Heart left ventricle (tissue), 16 donors: ENCODE measurements at regions not wholly inside any gene's neighbourhood (a gene's known extent, or its start where the extent isn't known, plus 50 kb on each side); places are given as distances from the start of the nearest gene placed in this dataset.

Experiments
- ATAC-seq, 4 donors: fragments of 200-7000 bp; cut with Tn5 transposase; one replicate each; pipeline ENCODE4 v1.9.1; 2020 to 2022; ENCODE audit warnings: moderate library complexity in 4 of 4, mild to moderate bottlenecking in 3 of 4, moderate number of reproducible peaks in 1 of 4
- DNase-seq, 5 donors: peaks; one replicate each; pipeline ENCODE4 v3.0.0-alpha.2; 2020
- H3K27ac ChIP-seq, 12 donors: fragments of 200-600 bp; sonication (generic) in 4 of 12; one replicate each; pipeline versions ENCODE4 v1.5.0 to v1.8.0; 2016 to 2022; ENCODE audit warnings: mild to moderate bottlenecking in 2 of 12
- H3K27me3 ChIP-seq, 9 donors: fragments of 200-600 bp; sonication (generic) in 2 of 9; one replicate each; pipeline versions ENCODE4 v1.5.1 to v1.8.0; 2016 to 2022; ENCODE audit warnings: mild to moderate bottlenecking in 3 of 9
- H3K36me3 ChIP-seq, 9 donors: fragments of 200-600 bp; sonication (generic) in 2 of 9; one replicate each; pipeline versions ENCODE4 v1.5.0 to v1.8.0; 2018 to 2022; ENCODE audit warnings: mild to moderate bottlenecking in 2 of 9
- H3K4me1 ChIP-seq, 12 donors: fragments of 200-600 bp; sonication (generic) in 4 of 12; one replicate each; pipeline versions ENCODE4 v1.5.0 to v1.8.0; 2016 to 2022; ENCODE audit warnings: mild to moderate bottlenecking in 3 of 12
- H3K4me3 ChIP-seq, 12 donors: fragments of 200-600 bp; sonication (generic) in 4 of 12; one replicate each; pipeline versions ENCODE4 v1.5.0 to v1.8.0; 2017 to 2022; ENCODE audit warnings: mild to moderate bottlenecking in 9 of 12, moderate library complexity in 4 of 12
- H3K9me3 ChIP-seq, 12 donors: fragments of 200-600 bp; sonication (generic) in 4 of 12; one replicate each; pipeline versions ENCODE4 v1.5.0 to v1.8.0; 2016 to 2022; ENCODE audit warnings: mild to moderate bottlenecking in 1 of 12
- POLR2A ChIP-seq, 2 donors: fragments of 450-650 bp; IDR thresholded peaks; one replicate each; pipeline ENCODE4 v1.6.1; 2017; ENCODE audit warnings: antibody characterized with exemption in 2 of 2, mild to moderate bottlenecking in 2 of 2, moderate library complexity in 2 of 2
- WGBS, 4 donors: extraction: QIAGEN DNeasy Blood & Tissue Kit in 2 of 4; methylation state at CpG; one replicate each; pipeline versions ENCODE4 v1.1.5 to v1.1.7; 2013 to 2018; 5-methylcytosine and 5-hydroxymethylcytosine counted together
- intact Hi-C, 10 donors: fragments of 100-400 bp; cut with DNase I; formaldehyde crosslinking; loops; one replicate each; pipeline versions ENCODE4 v1.11.1 to v1.14.2; 2022
- TF ChIP-seq, protein P1 (sequence below), 12 donors: fragments of 200-600 bp; sonication (generic) in 4 of 12; IDR thresholded peaks; one replicate each; pipeline versions ENCODE4 v1.5.0 to v1.8.0; 2018 to 2022; ENCODE audit warnings: antibody characterized with exemption in 12 of 12, mild to moderate bottlenecking in 5 of 12
- donor health status: ischemic (EF 13 %, LVEDD 7.1; RV severe dilation, severe dysfunction).
- donor health status: healthy with polysubstance abuse.
- donor health status: DM: no; HTN: yes; CAD: no.
- donor health status: DM: no; HTN: no; CAD: no.
- donor health status: ischemic (EF 25% LVEDD 6.9; RV normal size, moderate dysfunction).
- donor health status: ischemic (EF 25% LVEDD 5.7; RV mildly dilated, moderate dysfunction).
- donor health status: healthy.
- donor health status: DM: yes; HTN: yes; CAD: no.
- donor health status: ischemic (EF 35%, LVEDD 5.7; RV mildly dilated, moderate dysfunction).
- donor health status: nonischemic (EF 11% LVEDD 7.7; RV severe dilation, severe dysfunction).
- donor health status: DM: yes; HTN: yes; CAD: no.
- donor health status: PGD.
- donor health status: ischemic (EF 29% LVEDD 5.4; RV normal size, mild dysfunction).
- donor health status: nonischemic (EF 23%, LVEDD 6.1; RV moderate dilation, normal function).

DNA sequence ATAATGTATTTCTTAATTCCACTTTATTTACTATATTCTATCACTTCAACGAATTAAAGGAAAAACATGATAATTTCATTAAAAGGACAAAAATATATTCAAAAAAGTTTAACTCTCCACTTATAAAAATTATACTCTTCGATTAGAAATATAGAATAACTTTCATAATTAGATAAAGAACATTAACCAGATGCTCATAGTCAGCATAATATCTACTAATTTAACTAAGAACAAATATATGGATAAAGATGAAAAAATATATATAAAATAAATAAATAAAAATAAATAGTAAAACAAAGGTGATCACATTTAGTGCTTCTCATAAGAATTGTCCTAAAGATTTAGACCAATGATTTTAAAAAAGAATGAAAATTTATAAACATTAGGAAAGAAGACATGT lies 1065.2 kb upstream of the CNTN5 start:
- intact Hi-C loops = no loop called here
- WGBS, 4 donors = 73 to 78% (median 75%) methylated on average over 2 of the region's 2 CpGs
- DNase-seq = no peak
- Histone ChIP-seq H3K27me3 (no peaks in the 10 kb centered on the region), H3K4me1 (no peaks in the 10 kb centered on the region), H3K4me3 (no peak overlapping the region), H3K27ac (no peak overlapping the region), H3K36me3 (no peaks in the 10 kb centered on the region), H3K9me3 (peaks cover 0 to 13% (median 0%) of the 10 kb centered on the region in 12 donors)
- no peak for TF ChIP-seq POLR2A (IDR thresholded peaks at IDR 0.05)
- TF ChIP-seq, protein P1, sequence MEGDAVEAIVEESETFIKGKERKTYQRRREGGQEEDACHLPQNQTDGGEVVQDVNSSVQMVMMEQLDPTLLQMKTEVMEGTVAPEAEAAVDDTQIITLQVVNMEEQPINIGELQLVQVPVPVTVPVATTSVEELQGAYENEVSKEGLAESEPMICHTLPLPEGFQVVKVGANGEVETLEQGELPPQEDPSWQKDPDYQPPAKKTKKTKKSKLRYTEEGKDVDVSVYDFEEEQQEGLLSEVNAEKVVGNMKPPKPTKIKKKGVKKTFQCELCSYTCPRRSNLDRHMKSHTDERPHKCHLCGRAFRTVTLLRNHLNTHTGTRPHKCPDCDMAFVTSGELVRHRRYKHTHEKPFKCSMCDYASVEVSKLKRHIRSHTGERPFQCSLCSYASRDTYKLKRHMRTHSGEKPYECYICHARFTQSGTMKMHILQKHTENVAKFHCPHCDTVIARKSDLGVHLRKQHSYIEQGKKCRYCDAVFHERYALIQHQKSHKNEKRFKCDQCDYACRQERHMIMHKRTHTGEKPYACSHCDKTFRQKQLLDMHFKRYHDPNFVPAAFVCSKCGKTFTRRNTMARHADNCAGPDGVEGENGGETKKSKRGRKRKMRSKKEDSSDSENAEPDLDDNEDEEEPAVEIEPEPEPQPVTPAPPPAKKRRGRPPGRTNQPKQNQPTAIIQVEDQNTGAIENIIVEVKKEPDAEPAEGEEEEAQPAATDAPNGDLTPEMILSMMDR (IDR thresholded peaks at IDR 0.05) = no peak
- no peak for ATAC-seq

- TF ChIP-seq, protein P1 (IDR thresholded peaks at IDR 0.05) = no peak
- no peak for TF ChIP-seq POLR2A (IDR thresholded peaks at IDR 0.05)
- Histone ChIP-seq H3K27me3 (no peaks in the 10 kb centered on the region), H3K36me3 (no peaks in the 10 kb centered on the region), H3K4me1 (no peaks in the 10 kb centered on the region), H3K27ac (no peak overlapping the region), H3K4me3 (no peak overlapping the region), H3K9me3 (peaks cover 0 to under 1% (median 0%) of the 10 kb centered on the region in 12 donors)
- ATAC-seq = no peak
- intact Hi-C loops = no loop called here
- 33 to 92% (median 51%) methylated on average over 2 of the region's 2 CpGs for WGBS, 4 donors
- no peak for DNase-seq
Measured at GRCh38 chr11:97956904-97957303, 1063.8 kb upstream of the CNTN5 start.

DNA sequence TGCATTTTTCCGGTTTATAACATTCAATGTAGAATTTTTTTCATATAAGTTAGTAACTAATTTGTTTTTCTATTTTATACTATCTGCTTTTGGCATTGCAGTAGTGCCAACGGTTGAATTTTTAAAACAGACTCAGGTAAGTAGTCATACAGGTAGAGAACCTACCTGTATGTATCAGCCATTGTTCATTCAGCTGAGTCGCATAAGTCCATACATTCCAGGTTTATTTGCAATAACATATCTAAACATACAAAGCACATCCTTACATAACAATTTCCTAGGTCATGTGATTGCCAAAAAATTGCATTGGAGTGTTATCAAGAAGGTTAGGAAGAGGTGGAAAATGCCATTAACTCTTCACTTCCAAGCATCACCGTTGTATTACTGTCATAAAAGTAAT lies 1059.3 kb upstream of the CNTN5 start:
- ATAC-seq = no peak
- intact Hi-C loops = no loop called here
- DNase-seq = no peak
- no peaks in the 10 kb centered on the region for H3K27me3 ChIP-seq
- H3K4me1 ChIP-seq = no peaks in the 10 kb centered on the region
- WGBS, 4 donors = 86 to 93% (median 90%) methylated on average over 4 of the region's 4 CpGs
- no peak overlapping the region for H3K27ac ChIP-seq
- H3K4me3 ChIP-seq = no peak overlapping the region
- TF ChIP-seq, protein P1 (IDR thresholded peaks at IDR 0.05) = no peak
- no peak for TF ChIP-seq POLR2A (IDR thresholded peaks at IDR 0.05)
- no peaks in the 10 kb centered on the region for H3K36me3 ChIP-seq
- no peaks in the 10 kb centered on the region for H3K9me3 ChIP-seq

DNA sequence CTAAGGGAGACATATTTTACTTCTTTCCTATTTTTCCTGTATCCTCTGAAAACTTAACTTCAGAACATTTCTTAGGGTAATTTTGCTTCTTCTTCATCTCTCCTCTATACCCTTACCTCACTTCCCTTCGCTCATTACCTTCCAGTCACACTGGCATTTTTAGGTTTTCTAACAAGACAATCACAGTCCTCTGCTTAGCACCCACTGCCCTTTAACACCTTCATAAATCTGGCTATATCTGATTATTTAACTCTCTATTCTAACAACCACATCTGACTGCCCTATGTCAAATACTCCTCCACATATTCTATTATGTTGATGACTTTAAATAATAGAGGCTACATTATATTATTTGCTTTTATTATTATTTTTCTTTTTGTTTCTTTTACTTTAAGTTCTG lies 1058.0 kb upstream of the CNTN5 start:
- DNase-seq = no peak
- no peak for TF ChIP-seq POLR2A (IDR thresholded peaks at IDR 0.05)
- TF ChIP-seq, protein P1 (IDR thresholded peaks at IDR 0.05) = no peak
- no peak overlapping the region for H3K27ac ChIP-seq

More for the DNA sequence above, 1058.0 kb upstream of the CNTN5 start:
- WGBS, 4 donors = 0 to 95% (median 17%) methylated on average over 1 of the region's 1 CpG
- Histone ChIP-seq H3K4me3 (no peak overlapping the region), H3K4me1 (no peaks in the 10 kb centered on the region), H3K27me3 (no peaks in the 10 kb centered on the region), H3K36me3 (no peaks in the 10 kb centered on the region), H3K9me3 (no peaks in the 10 kb centered on the region)
- intact Hi-C loops = no loop called here
- no peak for ATAC-seq
